ENCODE measurements at regions not wholly inside any gene's neighbourhood (a gene's known extent, or its start where the extent isn't known, plus 50 kb on each side); places are given as distances from the start of the nearest gene placed in this dataset.

DNA sequence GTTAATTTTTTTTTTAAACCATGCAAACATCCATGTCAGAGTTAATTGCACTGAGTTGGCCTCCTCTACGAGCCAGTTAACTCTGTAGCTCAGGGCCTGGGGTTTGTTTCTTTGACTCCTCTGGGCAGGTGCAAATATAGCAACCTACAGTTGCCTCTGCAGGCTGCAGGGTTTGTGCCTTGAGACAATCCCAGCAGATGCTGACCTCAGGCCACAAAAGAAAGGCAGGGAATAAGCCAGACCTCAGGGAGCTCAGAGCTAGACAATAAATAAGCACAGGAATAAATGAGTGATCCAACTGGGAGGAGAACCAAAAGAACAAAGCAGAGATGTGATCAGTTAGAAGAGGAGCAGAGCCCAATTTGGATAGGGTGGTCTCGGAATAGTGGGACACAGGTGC is 390.8 kb downstream of the SHANK2 start:
- no peak for TF ChIP-seq TEAD2 (tag; IDR thresholded peaks at IDR 0.05)
- no peak for TF ChIP-seq SAFB2 (IDR thresholded peaks at IDR 0.05; ENCODE audit: borderline replicate concordance, low read depth, low read length, severe bottlenecking)
- no peak for TF ChIP-seq ZSCAN32 (CRISPR knock-in tag; IDR thresholded peaks at IDR 0.05)
- TF ChIP-seq KLF1 (tag; IDR thresholded peaks at IDR 0.05), result no peak
- no peak for TF ChIP-seq NFIX (CRISPR knock-in tag; IDR thresholded peaks at IDR 0.05; ENCODE audit: low read depth)
- TF ChIP-seq CTCF (IDR thresholded peaks at IDR 0.05 in 2 of 3, conservative IDR thresholded peaks at IDR 0.05 in 1 of 3; ENCODE audit: insufficient read depth in 2 of 3, low read depth in 1 of 3, low read length in 3 of 3), result no peak
- no peak for TF ChIP-seq TEAD4 (IDR thresholded peaks at IDR 0.05; ENCODE audit: low read length)
- TF ChIP-seq TEAD4 (CRISPR knock-in tag; IDR thresholded peaks at IDR 0.05; ENCODE audit: borderline replicate concordance), result no peak
- no peak for TF ChIP-seq ZC3H4 (CRISPR knock-in tag; IDR thresholded peaks at IDR 0.05; ENCODE audit: borderline replicate concordance)

All from K562 (cell line).